PC-9 (cell line): ENCODE measurements at regions not wholly inside any gene's neighbourhood (a gene's known extent, or its start where the extent isn't known, plus 50 kb on each side); places are given as distances from the start of the nearest gene placed in this dataset.

ENCODE experiments used
- BruUV-seq: library from RNA; stranded (reverse); fragments of 400-500 nt; replicated peaks from 2 replicates; lab custom pipeline; 2021; lab: Mats Ljungman, UMichigan
- CTCF ChIA-PET: fragments of 300-600 bp; sonication (Branson Sonifier 250); formaldehyde crosslinking; loops from one replicate; lab custom pipeline; 2022; ENCODE audit warnings: antibody characterized with exemption; lab: Charles Lee
- POLR2A ChIA-PET: fragments of 300-600 bp; sonication (Branson Sonifier 250); formaldehyde crosslinking; loops from one replicate; lab custom pipeline; 2022; ENCODE audit warnings: antibody characterized with exemption; ENCODE audit not compliant: unreplicated experiment; lab: Charles Lee
- DNase-seq, 2 experiments: peaks; one replicate each; pipeline versions ENCODE4 v3.0.0 to v3.0.0-alpha.2; 2015 to 2022; ENCODE audit warnings: mixed read lengths in 1 of 2
- H2AFZ ChIP-seq: fragments of 200-600 bp; sonication (generic); 2 replicates; pipeline ENCODE4 v1.8.1; 2017; ENCODE audit warnings: antibody characterized with exemption
- H3F3A ChIP-seq: fragments of 200-600 bp; sonication (generic); 2 replicates; pipeline ENCODE4 v1.8.1; 2017; ENCODE audit warnings: antibody characterized with exemption, mild to moderate bottlenecking, low read depth; ENCODE audit not compliant: insufficient read depth
- H3K27ac ChIP-seq: fragments of 200-600 bp; sonication (generic); 2 replicates; pipeline ENCODE4 v1.6.1; 2016; ENCODE audit warnings: mixed run types
- H3K27me3 ChIP-seq: fragments of 200-600 bp; sonication (generic); 2 replicates; pipeline ENCODE4 v1.6.1; 2016; ENCODE audit warnings: low read depth, mixed run types; ENCODE audit not compliant: insufficient read depth
- H3K36me3 ChIP-seq: fragments of 200-600 bp; sonication (generic); 2 replicates; pipeline ENCODE4 v1.6.1; 2016; ENCODE audit warnings: low read depth, mixed run types
- H3K4me1 ChIP-seq: fragments of 200-600 bp; sonication (generic); replicated peaks from 2 replicates; pipeline ENCODE4 v1.6.1; 2016; ENCODE audit warnings: mixed run types; ENCODE audit not compliant: insufficient read depth
- H3K4me2 ChIP-seq: fragments of 200-600 bp; sonication (generic); 2 replicates; pipeline ENCODE4 v1.6.1; 2017; ENCODE audit warnings: mixed run types
- H3K4me3 ChIP-seq: fragments of 200-600 bp; sonication (generic); 2 replicates; pipeline ENCODE4 v1.6.1; 2016; ENCODE audit warnings: mixed run types
- H3K79me2 ChIP-seq: fragments of 200-600 bp; sonication (generic); 2 replicates; pipeline ENCODE4 v1.6.1; 2017; ENCODE audit warnings: low read depth, mixed run types
- H3K9me2 ChIP-seq: fragments of 200-600 bp; sonication (generic); 2 replicates; pipeline ENCODE4 v1.8.1; 2017; ENCODE audit warnings: mild to moderate bottlenecking; ENCODE audit not compliant: insufficient read depth
- H3K9me3 ChIP-seq: fragments of 200-600 bp; sonication (generic); 2 replicates; pipeline ENCODE4 v1.8.1; 2016; ENCODE audit warnings: low read depth; ENCODE audit not compliant: insufficient read depth
- H4K20me1 ChIP-seq: fragments of 200-600 bp; sonication (generic); 2 replicates; pipeline ENCODE4 v1.8.1; 2017; ENCODE audit not compliant: insufficient read depth
- EZH2 ChIP-seq: fragments of 200-600 bp; sonication (generic); IDR thresholded peaks from 2 replicates; pipeline ENCODE4 v1.8.0; 2017; ENCODE audit warnings: antibody characterized with exemption, low read depth
- intact Hi-C: fragments of 100-400 bp; cut with micrococcal nuclease; formaldehyde crosslinking; loops from one replicate; pipeline ENCODE4 v1.10.0; 2022; ENCODE audit not compliant: unreplicated experiment
- TF ChIP-seq, protein P1 (sequence below): fragments of 200-600 bp; sonication (generic); conservative IDR thresholded peaks from 2 replicates; pipeline ENCODE4 v1.6.1; 2017; ENCODE audit warnings: mixed run types, antibody characterized with exemption, mild to moderate bottlenecking, moderate library complexity

DNA sequence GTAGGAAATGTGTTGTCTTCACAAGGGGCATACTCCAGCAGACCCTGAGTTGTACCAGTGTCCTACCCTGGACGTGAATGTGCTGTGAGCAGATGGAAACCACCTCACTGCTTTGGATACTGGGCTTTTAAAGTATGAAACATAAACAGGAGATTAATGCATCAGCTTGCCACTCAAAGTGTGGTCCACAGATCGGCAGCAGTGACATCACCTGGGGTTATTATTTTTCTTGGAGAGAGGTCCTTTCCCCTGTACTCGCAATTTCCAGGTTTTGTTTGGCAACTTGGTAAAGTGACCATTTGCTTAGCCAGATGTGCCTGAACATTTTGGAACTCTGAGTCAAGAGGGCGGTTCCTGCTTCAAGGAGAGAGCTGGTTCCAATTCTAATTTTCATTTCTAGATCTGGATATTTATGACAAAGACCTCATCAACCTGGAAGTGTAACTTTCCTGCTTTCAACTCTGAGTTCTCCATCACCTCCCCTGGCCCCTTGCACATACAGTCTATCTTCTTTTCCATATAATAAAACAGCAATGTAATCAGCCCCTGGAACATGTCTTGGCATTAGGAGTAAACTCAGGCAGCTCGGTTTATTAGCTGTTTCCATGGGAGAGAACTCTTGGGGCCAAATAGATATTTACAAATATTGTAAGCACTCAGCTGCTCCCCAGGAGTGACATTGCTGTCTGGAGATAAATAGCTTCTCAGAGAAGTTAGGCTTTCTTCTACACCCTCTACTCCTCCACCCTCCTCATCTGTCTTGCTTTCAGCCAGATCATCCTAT is 237.0 kb upstream of the TBX3 start:
- H3K79me2 ChIP-seq = no peaks in the 10 kb centered on the region
- H2AFZ ChIP-seq = no peak overlapping the region
- no peak overlapping the region for H3K27ac ChIP-seq
- intact Hi-C loops = no loop called here
- ChIA-PET POLR2A (no interaction called here), CTCF (no interaction called here)
- H3K4me2 ChIP-seq = no peak overlapping the region
- H3K27me3 ChIP-seq = no peaks in the 10 kb centered on the region
- no peaks in the 10 kb centered on the region for H3K9me2 ChIP-seq
- no peaks in the 10 kb centered on the region for H3K36me3 ChIP-seq
- H4K20me1 ChIP-seq = no peaks in the 10 kb centered on the region
- H3K9me3 ChIP-seq = peaks cover 8% of the 10 kb centered on the region
- H3K4me3 ChIP-seq = no peak overlapping the region
- H3F3A ChIP-seq = peaks cover 10% of the 10 kb centered on the region; the same call in 1 of the 2 replicates
- peaks cover 42% of the 10 kb centered on the region for H3K4me1 ChIP-seq
- TF ChIP-seq EZH2 = no peak
- TF ChIP-seq, protein P1, sequence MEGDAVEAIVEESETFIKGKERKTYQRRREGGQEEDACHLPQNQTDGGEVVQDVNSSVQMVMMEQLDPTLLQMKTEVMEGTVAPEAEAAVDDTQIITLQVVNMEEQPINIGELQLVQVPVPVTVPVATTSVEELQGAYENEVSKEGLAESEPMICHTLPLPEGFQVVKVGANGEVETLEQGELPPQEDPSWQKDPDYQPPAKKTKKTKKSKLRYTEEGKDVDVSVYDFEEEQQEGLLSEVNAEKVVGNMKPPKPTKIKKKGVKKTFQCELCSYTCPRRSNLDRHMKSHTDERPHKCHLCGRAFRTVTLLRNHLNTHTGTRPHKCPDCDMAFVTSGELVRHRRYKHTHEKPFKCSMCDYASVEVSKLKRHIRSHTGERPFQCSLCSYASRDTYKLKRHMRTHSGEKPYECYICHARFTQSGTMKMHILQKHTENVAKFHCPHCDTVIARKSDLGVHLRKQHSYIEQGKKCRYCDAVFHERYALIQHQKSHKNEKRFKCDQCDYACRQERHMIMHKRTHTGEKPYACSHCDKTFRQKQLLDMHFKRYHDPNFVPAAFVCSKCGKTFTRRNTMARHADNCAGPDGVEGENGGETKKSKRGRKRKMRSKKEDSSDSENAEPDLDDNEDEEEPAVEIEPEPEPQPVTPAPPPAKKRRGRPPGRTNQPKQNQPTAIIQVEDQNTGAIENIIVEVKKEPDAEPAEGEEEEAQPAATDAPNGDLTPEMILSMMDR = no peak
- DNase-seq = no peak
- BruUV-seq = no TSS peak

DNA sequence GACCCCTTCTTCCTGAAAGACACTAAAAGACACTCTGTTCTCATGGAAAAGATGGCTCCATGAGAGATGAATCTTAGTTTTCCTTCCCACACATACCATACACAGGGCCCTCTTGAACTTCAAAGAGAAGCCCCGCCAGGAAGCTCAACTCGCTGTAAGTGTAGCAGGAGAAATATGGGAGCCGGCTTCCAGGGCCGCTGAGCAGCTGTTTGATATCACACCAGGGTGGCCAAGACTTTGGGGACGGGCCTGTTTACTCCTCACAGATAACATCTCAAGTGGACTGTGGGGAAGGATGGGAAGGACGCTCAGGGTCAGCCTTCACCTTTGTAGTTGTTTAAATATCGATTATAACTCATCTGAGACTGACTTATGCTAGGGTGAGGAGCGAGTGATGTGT is 235.5 kb upstream of the TBX3 start:
- H3K27ac ChIP-seq = peak overlapping the region; percentile 79
- no peak overlapping the region; the same call in 1 of the 2 replicates for H2AFZ ChIP-seq
- no peaks in the 10 kb centered on the region for H3K79me2 ChIP-seq
- peaks cover 5% of the 10 kb centered on the region; the same call in 1 of the 2 replicates for H3K9me3 ChIP-seq
- no peak overlapping the region for H3K4me3 ChIP-seq
- intact Hi-C loops = no loop called here
- H3K9me2 ChIP-seq = no peaks in the 10 kb centered on the region
- H4K20me1 ChIP-seq = no peaks in the 10 kb centered on the region
- TF ChIP-seq, protein P1 = no peak
- BruUV-seq = no TSS peak
- no peaks in the 10 kb centered on the region for H3K27me3 ChIP-seq
- H3K36me3 ChIP-seq = no peaks in the 10 kb centered on the region
- H3K4me2 ChIP-seq = peak overlapping the region; percentile 32
- peaks cover 57% of the 10 kb centered on the region for H3K4me1 ChIP-seq
- DNase-seq = no peak
- ChIA-PET CTCF (no interaction called here), POLR2A (no interaction called here)
- H3F3A ChIP-seq = peaks cover 10% of the 10 kb centered on the region; the same call in 1 of the 2 replicates

DNA sequence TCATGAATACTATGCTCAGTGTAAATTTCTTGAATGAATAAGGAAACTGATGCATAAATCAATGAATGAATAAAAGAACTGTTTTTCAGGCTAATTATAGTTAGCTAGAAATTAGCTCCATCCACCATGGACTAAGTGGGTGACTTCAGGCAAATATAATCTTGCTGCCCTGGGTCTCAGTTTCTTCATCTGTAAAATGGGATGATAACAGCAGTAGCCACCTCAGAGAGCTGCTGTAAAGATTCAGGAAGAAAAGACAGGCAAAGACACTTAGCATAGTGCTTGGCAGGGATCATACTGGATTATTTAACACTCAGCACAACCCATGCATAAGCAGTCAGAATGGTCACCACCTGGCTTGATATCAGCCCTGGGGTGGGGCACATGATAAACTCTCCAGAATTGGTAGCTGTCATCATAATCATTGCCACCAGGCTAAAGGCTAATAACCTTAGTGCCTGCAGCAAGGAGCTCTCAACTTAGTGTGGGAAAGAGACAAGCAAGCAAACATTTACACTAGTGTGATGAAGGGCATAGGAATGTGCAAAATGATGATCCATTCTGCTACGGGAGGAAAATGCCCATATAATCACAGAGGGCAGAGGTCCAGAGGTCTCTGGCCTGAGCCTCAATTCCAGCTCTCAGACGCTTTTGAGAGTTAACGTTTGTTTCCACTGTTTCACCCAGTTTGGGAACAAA is 234.7 kb upstream of the TBX3 start:
- no peaks in the 10 kb centered on the region for H3K27me3 ChIP-seq
- ChIA-PET POLR2A (no interaction called here), CTCF (no interaction called here)
- H3K36me3 ChIP-seq = no peaks in the 10 kb centered on the region
- intact Hi-C loops = no loop called here
- no peaks in the 10 kb centered on the region for H3K9me2 ChIP-seq
- H3K4me2 ChIP-seq = peak overlapping the region; percentile 32
- H3K79me2 ChIP-seq = no peaks in the 10 kb centered on the region
- peak overlapping the region; percentile 79 for H3K27ac ChIP-seq
- H4K20me1 ChIP-seq = no peaks in the 10 kb centered on the region
- H3F3A ChIP-seq = peaks cover 17% of the 10 kb centered on the region; the same call in 1 of the 2 replicates
- no peak for TF ChIP-seq EZH2
- TF ChIP-seq, protein P1 = no peak
- peaks cover 64% of the 10 kb centered on the region for H3K4me1 ChIP-seq
- DNase-seq = peak in 1 of 2 experiments; percentile 88
- H3K4me3 ChIP-seq = no peak overlapping the region
- H2AFZ ChIP-seq = no peak overlapping the region
- BruUV-seq = no TSS peak
- H3K9me3 ChIP-seq = peaks cover 5% of the 10 kb centered on the region; the same call in 1 of the 2 replicates
